GM23248 (cell line): ENCODE measurements at regions not wholly inside any gene's neighbourhood (a gene's known extent, or its start where the extent isn't known, plus 50 kb on each side); places are given as distances from the start of the nearest gene placed in this dataset.

Experiments
- DNase-seq: peaks from one replicate; pipeline ENCODE4 v3.0.0-alpha.2; 2015
- H2AFZ ChIP-seq: fragments of 200-600 bp; sonication (generic); 2 replicates; pipeline ENCODE4 v1.6.1; 2016; ENCODE audit warnings: antibody characterized with exemption
- H3F3A ChIP-seq: fragments of 200-600 bp; sonication (generic); 2 replicates; pipeline ENCODE4 v1.6.1; 2016; ENCODE audit warnings: mild to moderate bottlenecking, antibody characterized with exemption, mixed run types; ENCODE audit not compliant: insufficient read depth
- H3K27ac ChIP-seq: fragments of 200-600 bp; sonication (generic); 2 replicates; pipeline ENCODE4 v1.5.1; 2016; ENCODE audit warnings: mild to moderate bottlenecking
- H3K27me3 ChIP-seq: fragments of 200-600 bp; sonication (generic); replicated peaks from 2 replicates; pipeline ENCODE4 v1.6.1; 2016; ENCODE audit warnings: mild to moderate bottlenecking; ENCODE audit not compliant: insufficient read depth
- H3K36me3 ChIP-seq: fragments of 200-600 bp; sonication (generic); 2 replicates; pipeline ENCODE4 v1.6.1; 2016; ENCODE audit warnings: low read depth, mild to moderate bottlenecking
- H3K4me1 ChIP-seq: fragments of 200-600 bp; sonication (generic); 2 replicates; pipeline ENCODE4 v1.6.1; 2016; ENCODE audit warnings: mild to moderate bottlenecking; ENCODE audit not compliant: insufficient read depth
- H3K4me2 ChIP-seq: fragments of 200-600 bp; sonication (generic); one replicate; pipeline ENCODE4 v1.6.1; 2016; ENCODE audit warnings: mild to moderate bottlenecking; ENCODE audit not compliant: unreplicated experiment
- H3K4me3 ChIP-seq: fragments of 200-600 bp; sonication (generic); 2 replicates; pipeline ENCODE4 v1.5.1; 2016; ENCODE audit warnings: mild to moderate bottlenecking
- H3K79me2 ChIP-seq: fragments of 200-600 bp; sonication (generic); 2 replicates; pipeline ENCODE4 v1.6.1; 2016; ENCODE audit warnings: mild to moderate bottlenecking; ENCODE audit not compliant: insufficient read depth
- H3K9ac ChIP-seq: fragments of 200-600 bp; sonication (generic); 2 replicates; pipeline ENCODE4 v1.6.1; 2016; ENCODE audit warnings: mild to moderate bottlenecking
- H3K9me2 ChIP-seq: fragments of 200-600 bp; sonication (generic); 2 replicates; pipeline ENCODE4 v1.6.1; 2016; ENCODE audit warnings: mixed run types, mild to moderate bottlenecking, moderate library complexity; ENCODE audit not compliant: insufficient read depth
- H3K9me3 ChIP-seq: fragments of 200-600 bp; sonication (generic); one replicate; pipeline ENCODE4 v1.6.1; 2017; ENCODE audit warnings: low read depth
- H4K20me1 ChIP-seq: fragments of 200-600 bp; sonication (generic); 2 replicates; pipeline ENCODE4 v1.6.0; 2016; ENCODE audit not compliant: insufficient read depth
- EZH2 ChIP-seq: fragments of 200-600 bp; sonication (generic); IDR thresholded peaks from 2 replicates; pipeline ENCODE4 v1.6.1; 2018; ENCODE audit warnings: antibody characterized with exemption, mild to moderate bottlenecking; ENCODE audit not compliant: insufficient read depth, poor library complexity, severe bottlenecking
- EZH2phosphoT487 ChIP-seq: fragments of 200-600 bp; sonication (generic); IDR thresholded peaks from 2 replicates; pipeline ENCODE4 v1.6.1; 2018; ENCODE audit warnings: antibody characterized with exemption, moderate library complexity, mild to moderate bottlenecking, low read depth; ENCODE audit not compliant: insufficient read depth
- WGBS, 2 experiments: methylation state at CpG; one replicate each; pipeline ENCODE4 v1.1.6; 2015 to 2017; ENCODE audit warnings: low lambda C conversion rate in 2 of 2, low coverage in 1 of 2; ENCODE audit errors: missing lambda C conversion rate in 2 of 2; 5-methylcytosine and 5-hydroxymethylcytosine counted together
- in situ Hi-C: fragments of 300-500 bp; cut with MboI; formaldehyde crosslinking; loops from 2 replicates; pipeline ENCODE4 v1.15.0; 2020

DNA sequence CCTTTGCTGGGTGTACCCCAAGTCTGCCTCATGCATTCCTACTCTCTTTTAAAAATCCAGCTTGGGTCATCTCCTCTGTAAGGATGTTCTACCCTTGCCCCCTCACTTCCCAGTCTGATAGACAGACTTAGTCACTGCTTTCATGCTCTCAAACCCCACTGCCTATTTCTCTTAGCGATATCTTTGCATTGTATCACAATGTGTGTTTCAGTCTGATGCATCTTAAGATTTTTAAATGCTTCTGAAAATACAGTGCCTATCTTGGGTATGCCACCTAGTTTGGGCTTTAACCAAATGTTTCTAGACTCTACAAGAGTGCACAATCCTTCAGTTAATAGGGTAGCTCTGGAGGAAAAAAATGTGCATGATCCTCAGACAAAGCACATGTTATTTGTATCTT lies 97.8 kb downstream of the SNX18 start:
- H3K9me3 ChIP-seq = no peaks in the 10 kb centered on the region
- no peak overlapping the region for H3K9ac ChIP-seq
- H3F3A ChIP-seq = peaks cover 22% of the 10 kb centered on the region
- TF ChIP-seq EZH2phosphoT487 (no peak), EZH2 (no peak)
- WGBS, 2 experiments = 89 to 97% methylated on average over 1 of the region's 1 CpG
- no peaks in the 10 kb centered on the region for H3K79me2 ChIP-seq
- peak overlapping the region; percentile 4 for H3K27ac ChIP-seq
- no peak for DNase-seq
- H3K4me3 ChIP-seq = no peak overlapping the region
- no peak overlapping the region for H3K4me2 ChIP-seq
- H3K36me3 ChIP-seq = no peaks in the 10 kb centered on the region
- no peaks in the 10 kb centered on the region for H3K9me2 ChIP-seq
- no peaks in the 10 kb centered on the region for H3K27me3 ChIP-seq
- no peaks in the 10 kb centered on the region for H4K20me1 ChIP-seq
- H3K4me1 ChIP-seq = peaks cover 40% of the 10 kb centered on the region
- in situ Hi-C loops = no loop called here
- no peak overlapping the region for H2AFZ ChIP-seq

DNA sequence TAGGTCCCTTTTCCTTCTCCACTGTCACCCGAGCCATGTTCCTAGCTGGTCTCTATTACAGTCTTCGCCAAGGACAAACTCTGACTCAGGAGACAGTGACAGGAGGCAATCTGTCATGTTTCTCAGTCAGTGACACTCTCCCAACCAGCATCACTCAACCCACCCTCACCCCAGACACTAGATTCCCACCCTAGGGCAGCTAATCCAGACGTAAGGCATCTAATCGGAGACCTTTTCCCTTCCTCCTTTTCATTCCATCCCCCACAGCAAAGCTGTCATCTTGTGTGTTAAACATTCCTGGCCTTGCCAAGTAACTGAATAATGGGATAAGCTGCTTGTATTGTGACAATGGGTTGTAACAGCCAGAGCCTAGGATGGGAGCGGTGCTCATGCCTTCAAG lies 95.2 kb downstream of the SNX18 start:
- WGBS, 2 experiments = 95 to 97% methylated on average over 5 of the region's 5 CpGs
- Histone ChIP-seq H3K27me3 (no peaks in the 10 kb centered on the region), H3K36me3 (no peaks in the 10 kb centered on the region), H3K4me2 (no peak overlapping the region), H3K27ac (no peak overlapping the region), H2AFZ (no peak overlapping the region), H4K20me1 (no peaks in the 10 kb centered on the region), H3K4me1 (peaks cover 32% of the 10 kb centered on the region), H3K79me2 (no peaks in the 10 kb centered on the region), H3K9ac (no peak overlapping the region), H3K9me2 (no peaks in the 10 kb centered on the region), H3F3A (peaks cover 27% of the 10 kb centered on the region), H3K4me3 (no peak overlapping the region), H3K9me3 (no peaks in the 10 kb centered on the region)
- in situ Hi-C loops = no loop called here
- no peak for DNase-seq
- TF ChIP-seq EZH2 (no peak), EZH2phosphoT487 (no peak)

DNA sequence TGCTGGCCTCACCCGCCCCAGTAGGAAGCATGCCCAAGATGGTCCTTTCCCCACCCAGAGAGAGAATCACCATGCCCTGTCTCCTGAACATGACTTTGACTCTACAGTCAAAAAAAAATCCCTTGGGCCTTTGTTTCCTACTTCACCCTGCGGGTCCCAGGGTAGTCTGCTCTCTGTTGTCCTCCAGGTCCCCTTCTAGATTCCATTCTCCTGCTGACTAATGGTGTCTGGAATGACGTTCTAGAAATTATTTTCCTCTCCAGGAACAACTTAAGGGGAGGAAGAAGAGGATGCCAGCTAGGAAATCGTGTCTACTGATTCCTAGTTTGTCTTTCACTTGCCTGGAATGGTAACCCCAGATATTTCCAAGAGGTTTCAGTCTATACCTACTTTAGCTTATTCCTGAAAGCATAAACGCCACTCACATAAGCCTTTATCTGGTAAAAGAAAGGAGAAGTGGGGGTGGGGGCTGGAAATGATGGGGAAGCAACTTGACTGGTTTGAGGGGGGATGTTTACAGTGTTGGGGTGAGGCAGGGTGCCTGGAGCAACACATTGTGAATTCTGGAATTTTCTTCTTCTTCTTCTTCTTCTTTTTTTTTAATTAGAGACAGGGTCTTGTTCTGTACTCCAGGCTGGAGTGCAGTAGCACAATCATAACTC lies 93.9 kb downstream of the SNX18 start:
- H3K4me3 ChIP-seq = no peak overlapping the region
- H3K9me3 ChIP-seq = no peaks in the 10 kb centered on the region
- H4K20me1 ChIP-seq = no peaks in the 10 kb centered on the region
- peak overlapping the region; percentile 8 for H3K4me2 ChIP-seq
- peaks cover 23% of the 10 kb centered on the region for H3F3A ChIP-seq
- H3K4me1 ChIP-seq = peaks cover 30% of the 10 kb centered on the region
- TF ChIP-seq EZH2phosphoT487 = no peak
- TF ChIP-seq EZH2 = no peak
- H3K9ac ChIP-seq = no peak overlapping the region
- no peaks in the 10 kb centered on the region for H3K79me2 ChIP-seq
- 0 out of 2 replicates have a peak overlapping the region, but pooled peaks have one; percentile 2 for H3K27ac ChIP-seq
- WGBS, 2 experiments = 36 to 43% methylated on average over 5 of the region's 5 CpGs
- in situ Hi-C loops = no loop called here
- H3K36me3 ChIP-seq = no peaks in the 10 kb centered on the region
- no peaks in the 10 kb centered on the region for H3K9me2 ChIP-seq
- H2AFZ ChIP-seq = no peak overlapping the region
- H3K27me3 ChIP-seq = no peaks in the 10 kb centered on the region
- peak; percentile 45 for DNase-seq

DNA sequence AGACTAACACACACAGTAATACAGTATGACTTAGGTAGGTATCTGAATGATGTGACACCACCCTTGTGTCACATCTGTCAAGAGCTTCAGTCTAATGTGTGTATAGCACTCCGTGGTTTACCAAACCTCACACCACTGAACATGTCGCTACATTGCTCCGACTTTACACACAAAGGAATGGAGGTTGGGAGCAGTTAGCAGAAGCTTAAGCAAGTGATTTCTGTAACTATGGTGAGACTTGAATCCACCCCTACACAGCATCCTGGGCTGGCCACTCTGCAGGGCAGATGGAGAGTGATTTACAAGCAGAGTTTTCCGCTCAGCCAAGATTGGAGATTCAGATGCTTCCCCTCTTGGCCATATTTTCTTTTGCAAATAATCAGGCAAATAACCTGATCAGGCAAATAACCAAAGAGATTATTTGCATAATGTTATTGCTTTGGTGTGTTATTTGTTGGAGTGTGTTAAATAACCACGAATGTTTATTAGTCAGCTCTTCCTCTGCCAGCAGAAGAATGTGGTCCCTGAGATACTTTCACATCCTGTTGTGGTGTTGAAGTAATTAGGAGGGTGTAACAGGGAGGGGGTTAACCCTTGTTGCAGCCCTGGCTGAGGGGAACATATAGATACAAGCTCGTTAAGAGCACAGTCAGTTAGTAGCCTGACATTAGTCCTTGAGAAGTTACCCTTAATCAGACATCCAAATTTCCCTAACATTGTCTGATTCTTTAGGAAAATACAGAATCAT lies 92.8 kb downstream of the SNX18 start:
- H3K4me3 ChIP-seq = no peak overlapping the region
- peaks cover 19% of the 10 kb centered on the region for H3K4me1 ChIP-seq
- H3K27ac ChIP-seq = 0 out of 2 replicates have a peak overlapping the region, but pooled peaks have one; percentile 2
- no peaks in the 10 kb centered on the region for H3K9me2 ChIP-seq
- TF ChIP-seq EZH2 = no peak
- no peak for TF ChIP-seq EZH2phosphoT487
- peak overlapping the region; percentile 8 for H3K4me2 ChIP-seq
- H3K27me3 ChIP-seq = no peaks in the 10 kb centered on the region
- no peaks in the 10 kb centered on the region for H4K20me1 ChIP-seq
- no peaks in the 10 kb centered on the region for H3K36me3 ChIP-seq
- peaks cover 14% of the 10 kb centered on the region for H3F3A ChIP-seq
- H3K79me2 ChIP-seq = no peaks in the 10 kb centered on the region
- peak; percentile 57 for DNase-seq
- H2AFZ ChIP-seq = no peak overlapping the region
- no peak overlapping the region for H3K9ac ChIP-seq
- in situ Hi-C loops = no loop called here
- WGBS, 2 experiments = 30 to 39% methylated on average over 6 of the region's 6 CpGs
- no peaks in the 10 kb centered on the region for H3K9me3 ChIP-seq
